ENCODE measurements at regions not wholly inside any gene's neighbourhood (a gene's known extent, or its start where the extent isn't known, plus 50 kb on each side); places are given as distances from the start of the nearest gene placed in this dataset.

- no peaks in the 10 kb centered on the region for H3K36me3 ChIP-seq (ENCODE audit: control insufficient read depth, insufficient read depth, low read length)
- H3K23ac ChIP-seq (ENCODE audit: low read depth, low read length): no peak overlapping the region
- H3K18ac ChIP-seq (ENCODE audit: low read depth, low read length): no peak overlapping the region
- no peak overlapping the region for H2AFZ ChIP-seq (replicated peaks; ENCODE audit: low read length, poor library complexity)
- H3K14ac ChIP-seq (replicated peaks; ENCODE audit: low read depth, low read length): no peak overlapping the region
- dilution Hi-C loops (cut with HindIII; ENCODE audit: low sequenced_read_pairs, unreplicated experiment): no loop called here
- intact Hi-C loops (cut with micrococcal nuclease): no loop called here
- POLR2A ChIA-PET (ENCODE audit: unreplicated experiment): no interaction called here
- DNase-seq (no peak), ATAC-seq (ENCODE audit: low read depth) (no peak)
- no peak overlapping the region for H4K8ac ChIP-seq (ENCODE audit: low read depth in 2 of 2, low read length in 2 of 2)
- no peaks in the 10 kb centered on the region for H4K20me1 ChIP-seq (ENCODE audit: insufficient read depth, low read length)
- no peak overlapping the region for H2BK120ac ChIP-seq (ENCODE audit: low read depth, low read length)
- no peak overlapping the region for H3K4ac ChIP-seq (ENCODE audit: low read depth, low read length)
- H3K9ac ChIP-seq (ENCODE audit: low read depth, low read length): no peak overlapping the region
- H2AK9ac ChIP-seq (replicated peaks; ENCODE audit: low read depth, low read length, poor library complexity): no peak overlapping the region
- no peak overlapping the region for H3K56ac ChIP-seq (ENCODE audit: extremely low read depth, insufficient read depth, low read length)
- no peak overlapping the region for H4K91ac ChIP-seq (ENCODE audit: insufficient read depth, low read depth, low read length)
- H3K4me1 ChIP-seq (ENCODE audit: control insufficient read depth, insufficient read depth, low read length): no peaks in the 10 kb centered on the region
- TF ChIP-seq MXI1 (IDR thresholded peaks at IDR 0.05; ENCODE audit: borderline replicate concordance, low read depth, low read length) (no peak), SMC3 (IDR thresholded peaks at IDR 0.05; ENCODE audit: low read depth, low read length) (no peak), CEBPB (IDR thresholded peaks at IDR 0.05; ENCODE audit: low read depth, low read length) (no peak), USF2 (IDR thresholded peaks at IDR 0.05; ENCODE audit: low read depth, low read length) (no peak), RFX5 (IDR thresholded peaks at IDR 0.05; ENCODE audit: low read depth, low read length) (no peak), NFE2L2 (IDR thresholded peaks at IDR 0.05; ENCODE audit: low read depth, low read length) (no peak), RCOR1 (IDR thresholded peaks at IDR 0.05; ENCODE audit: insufficient replicate concordance, low read length) (no peak), MAZ (IDR thresholded peaks at IDR 0.05; ENCODE audit: borderline replicate concordance, low read depth, low read length) (no peak), FOS (IDR thresholded peaks at IDR 0.05; ENCODE audit: low read depth, low read length) (no peak), CTCF (conservative IDR thresholded peaks at IDR 0.05; ENCODE audit: low read depth, low read length) (no peak), MAFK (IDR thresholded peaks at IDR 0.05; ENCODE audit: low read depth, low read length) (no peak), CHD1 (IDR thresholded peaks at IDR 0.05; ENCODE audit: low read depth, low read length) (no peak), RAD21 (IDR thresholded peaks at IDR 0.05; ENCODE audit: low read length) (no peak), BHLHE40 (IDR thresholded peaks at IDR 0.05; ENCODE audit: low read depth, low read length) (no peak), ELK1 (IDR thresholded peaks at IDR 0.05; ENCODE audit: borderline replicate concordance, low read depth, low read length) (no peak), POLR2A (IDR thresholded peaks at IDR 0.05; ENCODE audit: low read depth, low read length) (no peak)
- no peaks in the 10 kb centered on the region for H3K27me3 ChIP-seq (ENCODE audit: control insufficient read depth, insufficient read depth, low read length)
- no peak overlapping the region for H3K27ac ChIP-seq (ENCODE audit: insufficient read depth, low read length)
- H3K4me3 ChIP-seq (ENCODE audit: insufficient read depth, low read depth, low read length): no peak overlapping the region
- peaks cover 2% of the 10 kb centered on the region; the same call in 1 of the 2 replicates for H3K9me1 ChIP-seq (ENCODE audit: insufficient read depth, low read length)
- H2BK20ac ChIP-seq (ENCODE audit: low read depth, low read length): no peak overlapping the region
- no peaks in the 10 kb centered on the region for H3K79me1 ChIP-seq (ENCODE audit: low read depth in 1 of 2, low read length in 2 of 2)
- H4K5ac ChIP-seq (ENCODE audit: low read depth, low read length): no peak overlapping the region
- no peak overlapping the region for H2BK15ac ChIP-seq (ENCODE audit: low read depth, low read length)
- H3K9me3 ChIP-seq (ENCODE audit: control insufficient read depth, insufficient read depth, low read length): no peaks in the 10 kb centered on the region
- H2AK5ac ChIP-seq (ENCODE audit: low read depth, low read length): no peak overlapping the region
- BruUV-seq (replicated peaks): no TSS peak
- no peak overlapping the region for H2BK5ac ChIP-seq (ENCODE audit: low read depth, low read length, poor library complexity, severe bottlenecking)
- CTCF ChIA-PET: no interaction called here
- in situ Hi-C loops (cut with MboI; ENCODE audit: low sequenced_read_pairs): no loop called here
- no peak overlapping the region for H3K4me2 ChIP-seq (ENCODE audit: low read depth, low read length)
Measured at GRCh38 chr11:96520939-96521338, 131.1 kb downstream of the JRKL start.

Data from IMR-90 (cell line).